HG03460 (cell line): ENCODE measurements at regions not wholly inside any gene's neighbourhood (a gene's known extent, or its start where the extent isn't known, plus 50 kb on each side); places are given as distances from the start of the nearest gene placed in this dataset.

ENCODE experiments used
- ATAC-seq: cut with Tn5 transposase; IDR thresholded peaks from one replicate; pipeline ENCODE4 v1.9.1; 2021; ENCODE audit not compliant: unreplicated experiment

DNA sequence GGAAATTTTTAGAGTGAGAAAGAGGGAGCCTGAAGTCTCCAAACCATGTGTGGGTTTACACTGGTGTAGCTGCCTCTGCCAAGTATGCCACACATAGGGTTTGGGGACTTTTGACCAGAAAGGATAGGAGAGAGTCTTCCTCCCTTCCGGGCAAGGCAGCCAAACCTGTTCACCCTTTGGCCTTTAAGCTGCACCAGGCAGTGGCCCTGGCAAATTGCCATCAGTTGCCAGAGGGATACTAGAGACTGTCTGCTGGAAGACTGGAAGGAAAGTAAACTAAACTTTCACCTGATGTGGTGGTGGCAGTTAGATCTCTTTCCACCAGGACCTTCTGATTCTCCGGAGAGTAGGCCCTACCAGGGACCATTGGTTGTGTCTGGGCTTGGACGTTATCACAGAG, 1263.2 kb downstream of the FAM181B start:
- ATAC-seq: no peak

DNA sequence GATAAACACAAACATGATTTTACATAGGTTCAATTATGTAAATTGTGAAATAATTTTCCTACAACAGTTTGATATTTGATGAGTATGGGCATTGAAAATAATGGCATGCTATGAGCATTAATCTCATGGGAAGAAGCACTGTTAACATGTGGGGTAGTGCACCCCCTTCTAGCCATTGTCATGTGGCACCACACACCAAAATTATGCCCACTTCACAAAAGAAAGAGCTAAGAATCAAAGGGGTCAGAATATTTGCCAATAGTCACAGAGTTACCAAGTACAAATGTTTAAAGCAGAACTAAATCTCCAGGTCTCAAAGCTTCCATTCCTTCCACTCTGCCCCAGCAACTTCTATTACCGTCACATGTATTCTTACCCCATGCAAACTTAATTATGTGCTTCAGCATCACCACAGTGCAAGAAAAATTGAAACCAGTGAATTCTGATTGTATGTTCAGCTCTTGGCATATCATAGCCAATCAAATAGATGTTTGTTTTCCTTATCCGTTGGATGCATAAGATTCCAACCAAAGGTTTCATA, 1273.8 kb downstream of the FAM181B start:
- no peak for ATAC-seq

DNA sequence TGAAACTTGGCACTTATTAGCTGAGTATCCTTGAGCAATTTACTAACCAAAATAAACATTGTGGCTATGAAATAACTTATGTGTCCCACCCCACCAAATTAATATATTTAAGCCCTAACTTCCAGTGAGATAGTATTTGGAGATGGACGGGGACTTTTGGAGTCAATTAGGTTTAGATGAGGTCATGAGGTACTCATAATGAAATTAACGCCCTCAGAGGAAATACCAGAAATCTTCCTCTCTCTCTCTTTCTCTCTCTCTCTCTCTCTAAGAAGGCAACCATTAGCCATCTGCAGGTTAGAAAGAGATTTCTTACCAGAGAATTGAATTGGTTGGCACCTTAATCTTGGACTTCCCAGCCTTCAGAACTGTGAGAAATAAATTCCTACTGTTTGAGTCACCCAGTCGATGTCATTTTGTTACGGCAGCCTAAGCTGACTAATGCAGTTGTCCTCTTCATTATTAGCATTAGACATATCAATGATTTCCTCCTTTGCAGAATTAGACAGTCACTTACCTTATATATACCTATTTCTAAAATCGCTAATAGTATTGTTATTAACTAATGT, 1284.0 kb downstream of the FAM181B start:
- no peak for ATAC-seq

DNA sequence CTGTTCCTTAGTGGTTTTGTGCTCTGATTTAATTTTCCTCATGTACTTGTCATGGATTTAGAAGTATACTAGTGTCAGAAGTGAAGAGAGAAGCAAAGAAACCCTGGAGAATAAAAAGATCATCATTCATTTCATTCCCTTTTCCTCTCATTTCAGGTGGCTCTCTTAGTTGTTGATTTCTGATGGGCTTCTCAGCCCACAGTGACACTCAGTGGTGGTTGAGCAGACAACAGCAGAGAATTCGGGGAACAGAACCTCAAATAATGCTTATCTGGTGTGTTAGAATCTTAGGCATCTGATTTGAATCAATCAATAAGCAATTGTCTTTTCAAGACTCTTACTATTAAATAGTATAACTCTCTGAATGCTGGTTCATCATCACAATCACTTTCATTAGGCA, 1289.4 kb downstream of the FAM181B start:
- no peak for ATAC-seq

DNA sequence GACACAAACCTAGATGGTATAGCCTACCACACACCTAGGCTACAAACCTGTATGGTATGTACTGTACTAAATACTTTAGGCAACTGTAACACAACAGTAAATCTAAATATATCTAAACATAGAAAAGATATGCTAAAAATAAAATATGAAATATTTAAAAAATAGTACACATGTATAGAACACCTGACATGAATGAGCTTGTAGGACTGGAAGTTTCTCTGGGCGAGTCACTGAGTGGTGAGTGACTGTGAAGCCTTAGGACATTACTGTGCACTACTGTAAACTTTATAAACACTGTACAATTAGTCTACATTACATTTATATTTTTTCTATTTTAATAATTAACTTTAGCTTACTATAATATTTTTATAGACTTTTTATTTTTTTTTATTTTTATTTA, 1301.3 kb downstream of the FAM181B start:
- no peak for ATAC-seq

DNA sequence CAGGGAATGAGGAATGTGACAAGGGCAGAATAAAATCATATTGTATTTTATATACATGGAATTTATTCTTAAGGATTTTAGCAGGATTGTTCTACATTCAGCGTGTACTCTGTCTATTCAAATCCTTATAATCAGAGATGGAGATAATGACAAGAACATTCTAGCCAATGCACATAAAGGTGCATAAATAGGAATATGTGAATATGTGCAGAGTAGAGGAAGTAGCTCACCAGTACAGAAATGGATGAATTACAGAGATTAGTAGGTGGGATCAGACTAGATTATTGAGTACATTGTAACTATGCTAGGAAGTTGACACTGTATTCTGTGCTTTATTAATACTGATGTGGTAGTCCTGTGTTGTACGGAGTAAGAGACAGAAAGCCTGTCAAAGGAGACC, 1308.8 kb downstream of the FAM181B start:
- ATAC-seq: no peak

DNA sequence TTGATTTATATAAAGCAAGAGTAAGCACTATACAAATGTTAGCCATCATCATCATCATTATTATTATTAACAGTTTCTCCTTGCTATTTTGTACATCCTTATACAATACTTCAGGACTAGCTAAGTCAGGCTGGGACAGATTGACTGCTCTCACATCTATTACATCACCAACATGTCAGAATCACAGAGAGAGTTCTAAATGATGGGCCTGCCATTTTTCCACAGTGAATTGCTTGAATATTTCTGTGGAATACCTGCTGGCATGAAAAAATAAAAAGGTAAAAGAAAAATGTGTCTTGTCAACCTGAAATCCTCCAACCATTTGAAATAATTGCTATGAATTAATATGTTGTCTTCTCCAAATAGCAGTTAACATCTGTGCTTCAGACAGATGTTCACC, 1311.3 kb downstream of the FAM181B start:
- no peak for ATAC-seq

DNA sequence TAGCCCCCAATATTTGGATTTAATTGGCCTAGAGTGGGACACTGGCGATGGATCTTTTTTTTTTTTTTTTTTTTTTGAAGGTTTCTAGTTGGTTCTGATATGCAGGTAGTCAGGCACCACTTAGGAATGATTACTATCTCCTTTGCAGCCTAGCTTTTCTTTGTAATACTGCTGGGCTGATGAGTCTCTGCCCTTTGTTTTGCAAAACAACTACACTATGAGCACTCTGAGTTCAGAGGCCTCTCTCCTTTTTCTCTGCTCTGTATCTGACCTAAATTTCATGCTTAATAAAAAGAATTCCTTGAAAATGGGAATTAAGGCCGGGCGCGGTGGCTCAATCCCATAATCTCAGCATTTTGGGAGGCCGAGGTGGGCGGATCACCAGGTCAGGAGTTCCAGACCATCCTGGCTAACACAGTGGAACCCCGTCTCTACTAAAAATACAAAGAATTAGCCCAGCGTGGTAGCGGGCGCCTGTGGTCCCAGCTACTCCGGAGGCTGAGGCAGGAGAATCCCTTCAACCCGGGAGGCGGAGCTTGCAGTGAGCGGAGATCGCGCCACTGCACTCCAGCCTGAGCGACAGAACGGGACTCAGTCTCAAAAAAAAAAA, 1312.3 kb downstream of the FAM181B start:
- no peak for ATAC-seq

GRCh38 chr11:81420668-81421250, 1312.9 kb downstream of the FAM181B start:
- no peak for ATAC-seq

GRCh38 chr11:81397316-81397715, 1336.3 kb downstream of the FAM181B start:
- no peak for ATAC-seq

GRCh38 chr11:81394311-81394710, 1339.4 kb downstream of the FAM181B start:
- ATAC-seq: no peak

- no peak for ATAC-seq
These were observed 1345.3 kb downstream of the FAM181B start for GRCh38 chr11:81388326-81388725.

DNA sequence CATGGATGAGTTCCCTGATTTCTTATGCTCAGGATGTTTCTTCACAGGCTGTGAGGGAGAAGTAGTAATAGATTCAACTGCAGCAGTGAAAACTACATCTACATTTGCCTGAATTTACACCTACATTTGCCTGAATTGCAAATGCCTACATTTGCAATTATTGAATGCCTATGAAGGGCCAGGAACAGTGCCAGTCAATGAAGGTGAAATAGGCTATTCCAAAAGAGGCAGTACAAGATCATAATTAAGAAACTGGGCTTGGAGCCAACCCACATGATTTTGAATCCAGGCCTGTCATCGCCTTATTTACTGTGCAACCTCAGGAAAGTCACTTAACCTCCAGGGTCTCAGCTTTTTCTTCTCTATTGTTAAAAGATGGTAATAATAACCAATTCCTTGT, 1353.3 kb downstream of the FAM181B start:
- no peak for ATAC-seq

DNA sequence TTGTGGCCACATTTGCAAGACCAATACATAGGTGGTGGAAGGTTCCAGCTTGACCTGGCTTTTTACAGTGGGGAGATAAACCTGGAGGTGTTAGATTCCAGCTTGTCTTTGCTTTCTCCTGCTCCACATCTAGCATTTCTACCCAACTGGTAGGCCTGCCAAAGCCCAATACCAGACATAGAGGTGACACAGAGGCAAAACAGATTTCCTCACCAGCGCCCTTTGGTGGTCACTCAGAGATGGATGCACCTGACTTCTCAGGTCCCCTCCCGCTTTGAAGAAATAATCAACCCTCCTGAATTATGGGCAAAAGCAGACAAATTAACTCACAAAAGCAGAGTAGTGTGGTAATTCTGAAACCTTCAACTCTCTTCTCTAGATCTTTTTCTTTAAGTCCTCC, 1356.2 kb downstream of the FAM181B start:
- no peak for ATAC-seq

GRCh38 chr11:81373986-81374385, 1359.7 kb downstream of the FAM181B start:
- no peak for ATAC-seq

DNA sequence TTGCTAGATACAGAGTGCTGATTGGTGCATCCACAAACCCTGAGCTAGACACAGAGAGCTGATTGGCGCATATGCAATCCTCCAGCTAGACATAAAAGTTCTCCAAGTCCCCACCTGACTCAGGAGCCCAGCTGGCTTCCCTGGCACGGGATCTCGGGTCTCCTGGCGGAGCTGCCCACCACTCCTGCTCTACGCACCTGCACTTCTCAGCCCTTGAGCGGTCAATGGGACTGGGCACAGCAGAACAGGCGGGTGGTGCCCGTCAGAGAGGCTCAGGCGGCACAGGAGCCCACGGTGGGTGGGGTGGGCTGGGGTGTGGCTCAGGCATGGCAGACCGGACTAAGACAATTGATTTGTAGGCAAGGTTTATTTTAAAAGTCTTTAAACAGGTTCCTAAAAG, 1365.5 kb downstream of the FAM181B start:
- ATAC-seq: no peak

DNA sequence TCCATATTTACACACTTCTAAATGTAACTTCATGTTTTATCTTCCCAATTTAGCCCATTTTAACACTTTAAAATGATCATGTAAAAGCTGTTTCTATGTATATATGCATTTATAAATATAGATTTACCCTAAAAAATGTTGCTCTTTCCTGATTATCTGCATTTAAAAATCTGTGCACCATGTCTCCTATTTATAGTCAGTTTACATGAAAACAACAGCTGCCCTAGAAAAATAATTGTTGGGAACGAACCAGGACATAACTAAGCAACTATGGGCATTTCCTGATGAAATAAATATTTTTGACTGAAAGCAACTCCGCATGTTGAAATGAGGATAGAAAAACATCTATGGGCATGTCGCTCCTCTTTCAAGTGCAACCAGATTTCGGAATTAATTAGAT, 1368.2 kb downstream of the FAM181B start:
- ATAC-seq: no peak

DNA sequence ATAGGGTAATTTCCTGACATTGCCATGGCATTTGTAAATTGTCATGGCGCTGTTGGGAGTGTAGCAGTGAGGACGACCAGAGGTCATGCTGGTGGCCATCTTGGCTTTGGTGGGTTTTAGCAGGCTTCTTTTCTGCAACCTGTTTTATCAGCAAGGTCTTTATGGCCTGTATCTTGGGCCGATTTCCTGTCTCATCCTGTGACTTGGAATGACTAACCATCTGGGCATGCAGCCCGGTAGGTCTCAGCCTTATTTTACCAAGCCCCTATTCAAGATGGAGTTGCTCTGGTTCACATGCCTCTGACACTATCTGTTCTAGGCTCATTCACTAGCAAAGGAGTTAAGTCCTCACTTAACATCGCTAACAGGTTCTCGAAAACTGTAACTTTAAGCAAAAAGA, 1374.2 kb downstream of the FAM181B start:
- no peak for ATAC-seq

DNA sequence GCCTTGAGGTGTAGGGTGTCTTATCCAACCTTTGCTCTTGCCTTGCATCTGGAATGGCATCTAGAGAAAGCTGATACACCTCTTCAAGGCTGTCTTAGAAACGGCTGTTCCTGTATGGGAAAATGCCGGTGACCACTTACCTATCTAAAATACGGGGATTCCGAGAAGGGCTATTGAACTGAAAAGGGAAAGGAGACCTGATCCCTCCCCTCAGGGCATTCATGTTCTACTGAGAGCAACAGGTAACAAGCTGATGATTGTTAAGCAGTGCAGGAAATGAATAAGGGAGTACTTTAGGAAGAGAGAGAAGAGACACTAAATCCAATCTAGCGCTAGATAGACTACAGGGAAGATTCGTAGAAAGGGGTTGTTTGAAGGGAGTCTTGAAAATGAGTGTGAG, 1388.1 kb downstream of the FAM181B start:
- no peak for ATAC-seq

DNA sequence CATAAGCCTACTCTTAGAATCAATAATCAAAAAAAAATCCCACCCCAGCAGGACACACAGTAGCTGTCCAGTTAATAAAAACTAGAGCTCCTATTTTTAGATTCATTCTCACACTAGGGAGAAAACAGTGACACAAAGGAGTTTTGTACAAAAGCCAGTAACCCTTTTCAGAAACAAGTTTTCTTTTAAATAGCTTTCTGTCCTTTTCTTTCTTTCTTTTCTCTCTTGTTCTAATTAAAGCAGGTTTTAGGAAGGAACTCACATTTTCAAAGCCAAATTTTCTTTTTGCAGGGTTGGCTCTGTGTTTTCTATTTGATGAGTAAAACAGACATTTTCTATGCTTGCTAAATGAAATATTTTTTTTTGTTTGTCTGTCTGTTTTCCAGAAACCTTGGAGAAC, 1390.7 kb downstream of the FAM181B start:
- ATAC-seq: no peak

GRCh38 chr11:81340225-81340624, 1393.4 kb downstream of the FAM181B start:
- ATAC-seq: no peak

- ATAC-seq: no peak
These were observed 1394.1 kb downstream of the FAM181B start for GRCh38 chr11:81339521-81339920.

DNA sequence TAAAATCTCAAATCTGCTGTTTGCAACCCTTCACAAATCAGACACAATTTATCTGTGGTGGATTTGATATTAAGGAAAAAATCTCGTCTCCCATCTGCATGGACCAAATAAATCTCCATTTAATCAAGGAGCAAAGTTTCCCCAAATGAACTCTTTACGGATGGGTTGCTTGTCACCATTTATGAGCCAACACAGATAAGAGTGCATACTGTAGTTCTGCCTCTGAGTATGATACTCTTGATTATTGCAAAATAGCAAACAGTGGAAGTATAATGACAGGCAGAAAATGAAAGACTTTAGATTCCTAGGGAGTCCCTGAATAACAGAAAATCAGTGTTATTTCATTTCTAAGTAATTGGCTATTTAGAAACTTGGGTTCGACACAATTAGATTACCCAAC, 1395.9 kb downstream of the FAM181B start:
- ATAC-seq: no peak
